ENCODE measurements at regions not wholly inside any gene's neighbourhood (a gene's known extent, or its start where the extent isn't known, plus 50 kb on each side); places are given as distances from the start of the nearest gene placed in this dataset.

DNA sequence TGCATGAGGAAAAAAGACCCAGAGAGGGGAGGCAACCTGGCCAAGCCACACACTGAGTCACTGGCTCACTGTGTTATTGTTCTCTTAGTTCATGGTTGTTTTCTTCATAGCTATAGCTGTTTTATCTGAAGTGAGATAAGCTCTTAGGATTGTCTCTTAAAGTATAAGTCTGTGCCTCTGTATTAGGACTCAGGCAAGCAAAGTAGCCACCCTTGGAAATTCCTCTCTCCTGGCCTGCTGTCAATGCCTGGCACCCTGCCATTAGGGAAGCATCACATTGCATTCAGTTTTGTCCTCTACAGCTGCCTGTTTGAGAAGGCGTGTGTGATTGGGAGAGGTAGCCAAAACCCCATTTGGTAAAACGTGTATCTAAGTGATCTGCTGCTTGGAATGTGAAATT is 147.4 kb upstream of the GLRA1 start:
- Mint-ChIP-seq H3K4me3 (ENCODE audit: unreplicated experiment) (no peak overlapping the region), H3K27me3 (ENCODE audit: unreplicated experiment) (peaks cover 3% of the 10 kb centered on the region), H3K4me1 (ENCODE audit: low read depth, unreplicated experiment) (peaks cover 27% of the 10 kb centered on the region), H3K27ac (ENCODE audit: unreplicated experiment) (no peak overlapping the region), H3K36me3 (ENCODE audit: unreplicated experiment) (no peaks in the 10 kb centered on the region), H3K9me3 (ENCODE audit: unreplicated experiment) (peaks cover 4% of the 10 kb centered on the region)
- TF ChIP-seq, protein P1, sequence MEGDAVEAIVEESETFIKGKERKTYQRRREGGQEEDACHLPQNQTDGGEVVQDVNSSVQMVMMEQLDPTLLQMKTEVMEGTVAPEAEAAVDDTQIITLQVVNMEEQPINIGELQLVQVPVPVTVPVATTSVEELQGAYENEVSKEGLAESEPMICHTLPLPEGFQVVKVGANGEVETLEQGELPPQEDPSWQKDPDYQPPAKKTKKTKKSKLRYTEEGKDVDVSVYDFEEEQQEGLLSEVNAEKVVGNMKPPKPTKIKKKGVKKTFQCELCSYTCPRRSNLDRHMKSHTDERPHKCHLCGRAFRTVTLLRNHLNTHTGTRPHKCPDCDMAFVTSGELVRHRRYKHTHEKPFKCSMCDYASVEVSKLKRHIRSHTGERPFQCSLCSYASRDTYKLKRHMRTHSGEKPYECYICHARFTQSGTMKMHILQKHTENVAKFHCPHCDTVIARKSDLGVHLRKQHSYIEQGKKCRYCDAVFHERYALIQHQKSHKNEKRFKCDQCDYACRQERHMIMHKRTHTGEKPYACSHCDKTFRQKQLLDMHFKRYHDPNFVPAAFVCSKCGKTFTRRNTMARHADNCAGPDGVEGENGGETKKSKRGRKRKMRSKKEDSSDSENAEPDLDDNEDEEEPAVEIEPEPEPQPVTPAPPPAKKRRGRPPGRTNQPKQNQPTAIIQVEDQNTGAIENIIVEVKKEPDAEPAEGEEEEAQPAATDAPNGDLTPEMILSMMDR (IDR thresholded peaks at IDR 0.05; ENCODE audit: partially characterized antibody, unreplicated experiment), result no peak
- DNase-seq, result no peak

DNA sequence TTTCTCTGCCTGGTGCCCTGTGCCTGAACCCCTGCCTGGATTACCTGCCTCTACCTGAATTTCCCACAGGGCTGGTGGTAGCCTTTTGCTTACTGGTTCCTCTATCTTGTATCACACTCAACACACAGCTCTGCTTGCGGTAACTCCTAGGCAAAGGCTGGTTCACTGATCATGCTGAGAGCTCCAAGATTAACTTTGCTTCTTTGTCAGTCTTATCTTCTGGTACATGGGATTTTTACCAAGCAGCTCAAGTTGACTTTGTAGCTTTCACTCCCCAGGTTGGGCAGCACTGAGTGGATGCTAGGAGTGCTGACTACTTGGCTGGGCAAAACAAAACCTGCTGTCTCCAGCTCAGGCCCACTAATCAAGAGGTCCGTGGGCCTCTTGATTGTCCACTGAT is 145.9 kb upstream of the GLRA1 start:
- TF ChIP-seq, protein P1 (IDR thresholded peaks at IDR 0.05; ENCODE audit: partially characterized antibody, unreplicated experiment), result no peak

DNA sequence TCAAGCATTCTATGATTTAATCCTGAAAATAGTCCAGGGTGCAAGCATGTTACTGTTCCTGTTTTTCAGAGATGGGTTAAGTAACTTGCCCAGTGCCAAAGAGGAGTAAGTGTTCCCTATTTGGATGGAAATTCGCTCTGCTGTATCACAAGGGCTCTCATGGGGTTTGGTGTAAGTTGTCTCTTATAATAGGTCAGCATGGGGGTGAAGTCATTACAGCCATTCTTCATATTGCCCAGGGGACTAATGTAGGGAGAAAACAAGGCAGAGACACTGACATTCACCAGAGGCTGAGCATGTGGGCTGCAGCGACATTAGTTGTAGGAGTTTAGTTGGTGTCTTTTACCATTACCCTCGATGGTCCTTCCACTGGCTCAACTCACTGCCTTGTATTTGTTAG is 142.1 kb upstream of the GLRA1 start:
- H3K27me3 Mint-ChIP-seq (ENCODE audit: unreplicated experiment), result peaks cover 2% of the 10 kb centered on the region
- TF ChIP-seq, protein P1 (IDR thresholded peaks at IDR 0.05; ENCODE audit: partially characterized antibody, unreplicated experiment), result no peak
- H3K36me3 Mint-ChIP-seq (ENCODE audit: unreplicated experiment), result no peaks in the 10 kb centered on the region
- H3K27ac Mint-ChIP-seq (ENCODE audit: unreplicated experiment), result peak overlapping the region; percentile 62
- no peak overlapping the region for H3K4me3 Mint-ChIP-seq (ENCODE audit: unreplicated experiment)
- no peak for DNase-seq
- peaks cover 3% of the 10 kb centered on the region for H3K9me3 Mint-ChIP-seq (ENCODE audit: unreplicated experiment)
- peaks cover 20% of the 10 kb centered on the region for H3K4me1 Mint-ChIP-seq (ENCODE audit: low read depth, unreplicated experiment)

More for the DNA sequence above, 145.9 kb upstream of the GLRA1 start:
- Mint-ChIP-seq H3K4me3 (ENCODE audit: unreplicated experiment) (no peak overlapping the region), H3K4me1 (ENCODE audit: low read depth, unreplicated experiment) (peaks cover 35% of the 10 kb centered on the region), H3K27ac (ENCODE audit: unreplicated experiment) (no peak overlapping the region), H3K36me3 (ENCODE audit: unreplicated experiment) (no peaks in the 10 kb centered on the region), H3K27me3 (ENCODE audit: unreplicated experiment) (peaks cover 4% of the 10 kb centered on the region), H3K9me3 (ENCODE audit: unreplicated experiment) (peaks cover 3% of the 10 kb centered on the region)
- DNase-seq, result no peak

DNA sequence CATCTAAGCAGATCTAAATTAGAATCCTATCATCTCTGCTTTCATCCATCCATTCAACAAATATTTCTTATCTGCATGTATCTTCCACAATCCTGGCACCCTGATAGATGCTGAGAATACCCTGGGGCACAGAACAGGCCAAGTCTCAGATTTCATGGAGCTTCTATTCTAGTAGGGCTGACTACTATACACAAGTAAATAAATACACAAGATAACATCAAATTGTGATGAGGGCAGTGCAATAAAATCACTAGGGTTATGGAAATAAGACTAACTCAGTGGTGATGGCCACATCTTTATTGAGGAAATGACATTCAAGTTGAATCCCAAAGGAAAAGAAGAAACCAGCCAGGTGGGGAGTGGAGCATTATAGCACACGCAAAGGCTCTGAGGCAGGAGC is 138.4 kb upstream of the GLRA1 start:
- Mint-ChIP-seq H3K27me3 (ENCODE audit: unreplicated experiment) (peaks cover 2% of the 10 kb centered on the region), H3K36me3 (ENCODE audit: unreplicated experiment) (no peaks in the 10 kb centered on the region), H3K27ac (ENCODE audit: unreplicated experiment) (no peak overlapping the region), H3K9me3 (ENCODE audit: unreplicated experiment) (peaks cover under 1% of the 10 kb centered on the region), H3K4me3 (ENCODE audit: unreplicated experiment) (no peak overlapping the region), H3K4me1 (ENCODE audit: low read depth, unreplicated experiment) (peaks cover 16% of the 10 kb centered on the region)
- DNase-seq, result no peak
- TF ChIP-seq, protein P1 (IDR thresholded peaks at IDR 0.05; ENCODE audit: partially characterized antibody, unreplicated experiment), result no peak

DNA sequence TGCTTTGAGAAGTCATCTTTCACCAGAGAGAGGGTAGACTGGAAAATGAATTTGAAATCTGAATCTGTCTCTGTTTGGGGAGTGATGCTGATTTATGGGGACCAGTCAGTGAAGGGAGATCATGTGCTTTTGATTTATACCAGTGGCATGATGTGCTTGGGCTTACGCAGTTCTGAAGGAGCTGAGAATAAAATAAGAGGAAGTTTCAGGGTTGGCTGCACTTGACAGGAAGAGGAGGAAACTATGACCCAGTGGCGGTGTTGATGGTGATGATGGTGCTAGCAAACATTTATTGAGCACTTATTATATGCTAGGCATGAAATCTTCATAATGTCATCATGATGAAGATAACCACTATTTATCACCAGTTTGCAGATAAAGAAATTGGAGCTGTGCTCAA is 136.4 kb upstream of the GLRA1 start:
- Mint-ChIP-seq H3K36me3 (ENCODE audit: unreplicated experiment) (peaks cover 5% of the 10 kb centered on the region), H3K4me1 (ENCODE audit: low read depth, unreplicated experiment) (peaks cover 2% of the 10 kb centered on the region), H3K27me3 (ENCODE audit: unreplicated experiment) (peaks cover 2% of the 10 kb centered on the region), H3K9me3 (ENCODE audit: unreplicated experiment) (no peaks in the 10 kb centered on the region), H3K4me3 (ENCODE audit: unreplicated experiment) (no peak overlapping the region), H3K27ac (ENCODE audit: unreplicated experiment) (no peak overlapping the region)
- TF ChIP-seq, protein P1 (IDR thresholded peaks at IDR 0.05; ENCODE audit: partially characterized antibody, unreplicated experiment), result no peak
- DNase-seq, result no peak
